ENCODE measurements at regions not wholly inside any gene's neighbourhood (a gene's known extent, or its start where the extent isn't known, plus 50 kb on each side); places are given as distances from the start of the nearest gene placed in this dataset.

DNA sequence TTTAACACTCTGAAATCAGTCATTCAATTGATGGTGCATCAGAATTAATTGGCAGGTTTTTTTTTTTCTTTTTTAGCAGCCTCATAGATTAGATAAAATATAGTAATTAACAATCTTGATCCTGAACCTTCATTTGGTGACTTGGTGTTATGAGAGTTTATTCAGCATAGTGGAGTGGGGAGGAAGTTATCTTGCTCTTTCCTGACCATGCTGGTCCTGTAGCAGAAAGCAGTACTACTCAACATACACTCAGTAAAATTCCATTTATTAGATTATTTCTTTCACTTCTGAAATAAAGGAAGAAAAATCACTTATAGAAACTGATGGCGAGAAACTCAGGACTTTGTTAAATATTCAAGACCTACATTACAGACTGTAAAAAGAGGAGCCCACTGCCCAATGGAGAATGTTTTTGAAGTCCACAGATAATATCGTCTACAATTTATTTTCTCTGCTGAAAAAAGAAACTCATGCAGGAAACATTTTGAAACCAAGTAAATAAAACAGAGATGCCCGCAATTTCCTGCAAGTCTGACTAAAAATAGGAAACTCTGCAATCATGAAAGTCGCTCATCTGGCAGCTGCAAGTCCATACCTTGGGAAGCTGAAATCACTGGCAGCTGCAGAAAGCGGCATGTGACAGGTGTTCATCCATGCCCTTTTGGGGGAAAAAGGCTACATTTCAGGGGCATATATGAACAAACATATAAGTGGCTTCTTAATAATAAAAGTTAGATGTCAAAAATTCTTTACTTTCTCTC, 233.2 kb upstream of the RFX3 start:
- TF ChIP-seq POLR2A (IDR thresholded peaks at IDR 0.05; ENCODE audit: low read depth, low read length) (no peak), POLR2AphosphoS5 (IDR thresholded peaks at IDR 0.05; ENCODE audit: low read depth, low read length) (no peak)
